Ramos (cell line): ENCODE measurements at regions not wholly inside any gene's neighbourhood (a gene's known extent, or its start where the extent isn't known, plus 50 kb on each side); places are given as distances from the start of the nearest gene placed in this dataset.
"Not testable (repeated sequence)": the region's sequence is repeated elsewhere in the genome, so short reads cannot be mapped to it uniquely, and the experiment has no call there.

Experiments
- in situ Hi-C: fragments of 300-500 bp; cut with MboI; formaldehyde crosslinking; loops from one replicate; pipeline ENCODE4 v1.14.3; 2022; ENCODE audit warnings: low sequenced_read_pairs; ENCODE audit not compliant: unreplicated experiment

- in situ Hi-C loops, result no loop called here
Measured at GRCh38 chr4:108473163-108473720, 147.1 kb upstream of the RPL34 start.

- in situ Hi-C loops, result no loop called here
Measured at GRCh38 chr4:108466936-108467902, 153.2 kb upstream of the RPL34 start.

- in situ Hi-C loops, result no loop called here
Measured at GRCh38 chr4:108465886-108466500, 154.4 kb upstream of the RPL34 start.

GRCh38 chr4:108458681-108459080, 161.7 kb upstream of the RPL34 start:
- in situ Hi-C loops, result no loop called here

GRCh38 chr4:108454227-108454626, 166.1 kb upstream of the RPL34 start:
- in situ Hi-C loops, result no loop called here

- in situ Hi-C loops, result no loop called here
Measured at GRCh38 chr4:108453366-108453765, 167.0 kb upstream of the RPL34 start.

GRCh38 chr4:108450236-108450898, 170.0 kb upstream of the RPL34 start:
- in situ Hi-C loops, result no loop called here

GRCh38 chr4:108449129-108449528, 171.2 kb upstream of the RPL34 start:
- in situ Hi-C loops, result no loop called here

- in situ Hi-C loops, result no loop called here
Measured at GRCh38 chr4:108446556-108446955, 173.8 kb upstream of the RPL34 start.

GRCh38 chr4:108445716-108446115, 174.7 kb upstream of the RPL34 start:
- in situ Hi-C loops, result no loop called here

GRCh38 chr4:108443585-108443984, 176.8 kb upstream of the RPL34 start:
- in situ Hi-C loops, result no loop called here

GRCh38 chr4:108433832-108434231, 186.5 kb upstream of the RPL34 start:
- in situ Hi-C loops, result no loop called here

GRCh38 chr4:108433394-108433793, 187.0 kb upstream of the RPL34 start:
- in situ Hi-C loops, result not testable (repeated sequence)

GRCh38 chr4:108432418-108432817, 188.0 kb upstream of the RPL34 start:
- in situ Hi-C loops, result no loop called here

- in situ Hi-C loops, result no loop called here
Measured at GRCh38 chr4:108431986-108432385, 188.4 kb upstream of the RPL34 start.

GRCh38 chr4:108430921-108431320, 189.5 kb upstream of the RPL34 start:
- in situ Hi-C loops, result no loop called here

GRCh38 chr4:108429662-108430061, 190.7 kb upstream of the RPL34 start:
- in situ Hi-C loops, result no loop called here

- in situ Hi-C loops, result no loop called here
Measured at GRCh38 chr4:108428923-108429322, 191.5 kb upstream of the RPL34 start.

GRCh38 chr4:108427946-108428485, 192.4 kb upstream of the RPL34 start:
- in situ Hi-C loops, result no loop called here

GRCh38 chr4:108426493-108426892, 193.9 kb upstream of the RPL34 start:
- in situ Hi-C loops, result no loop called here
